H1 (cell line): ENCODE measurements at regions not wholly inside any gene's neighbourhood (a gene's known extent, or its start where the extent isn't known, plus 50 kb on each side); places are given as distances from the start of the nearest gene placed in this dataset.

ENCODE experiments used
- EZH2 ChIP-seq: fragments of 200-600 bp; sonication (generic); IDR thresholded peaks from 2 replicates; pipeline ENCODE4 v1.7.1; 2012; ENCODE audit warnings: low read depth, mild to moderate bottlenecking, moderate library complexity, low read length, inconsistent platforms; ENCODE audit not compliant: severe bottlenecking
- POLR2AphosphoS5 ChIP-seq: IDR thresholded peaks from 2 replicates; pipeline ENCODE4 v1.6.1; 2011; ENCODE audit warnings: low read depth, low read length
- SIRT6 ChIP-seq: IDR thresholded peaks from one replicate; pipeline ENCODE4 v1.7.1; 2012; ENCODE audit warnings: low read length, inconsistent platforms
- TAF1 ChIP-seq: IDR thresholded peaks from 2 replicates; pipeline ENCODE4 v1.6.1; 2011; ENCODE audit warnings: mild to moderate bottlenecking, low read depth, low read length
- ZNF274 ChIP-seq: IDR thresholded peaks from 2 replicates; pipeline ENCODE4 v1.7.0; 2012; ENCODE audit warnings: low read length, borderline replicate concordance; ENCODE audit errors: extremely low read depth

GRCh38 chr10:121368347-121369025, 229.8 kb downstream of the FGFR2 start:
- TF ChIP-seq TAF1 (no peak), EZH2 (no peak), SIRT6 (no peak), POLR2AphosphoS5 (no peak), ZNF274 (no peak)
